ENCODE measurements at regions not wholly inside any gene's neighbourhood (a gene's known extent, or its start where the extent isn't known, plus 50 kb on each side); places are given as distances from the start of the nearest gene placed in this dataset.

GRCh38 chr6:12477616-12478015, 187.5 kb downstream of the EDN1 start:
- no peaks in the 10 kb centered on the region for H3K9me3 ChIP-seq
- H3K27ac ChIP-seq = no peak overlapping the region
- no peak overlapping the region for H3K4me3 ChIP-seq
- no peaks in the 10 kb centered on the region for H3K27me3 ChIP-seq
- H3K4me1 ChIP-seq = peaks cover 0 to 34% (median 9%) of the 10 kb centered on the region in 4 donors
- DNase-seq = no peak
- no peak for TF ChIP-seq CTCF (IDR thresholded peaks at IDR 0.05)
- intact Hi-C loops (cut with DNase I; ENCODE audit: low total_unique reads) = no loop called here
- H3K36me3 ChIP-seq = no peaks in the 10 kb centered on the region

GRCh38 chr6:12478921-12479320, 188.8 kb downstream of the EDN1 start:
- Histone ChIP-seq H3K36me3 (no peaks in the 10 kb centered on the region), H3K27me3 (no peaks in the 10 kb centered on the region), H3K27ac (no peak overlapping the region), H3K4me1 (peaks cover 0 to 30% (median 8%) of the 10 kb centered on the region in 4 donors), H3K4me3 (no peak overlapping the region), H3K9me3 (no peaks in the 10 kb centered on the region)
- no peak for DNase-seq
- TF ChIP-seq CTCF (IDR thresholded peaks at IDR 0.05) = no peak
- intact Hi-C loops (cut with DNase I; ENCODE audit: low total_unique reads) = no loop called here

GRCh38 chr6:12479451-12479850, 189.3 kb downstream of the EDN1 start:
- Histone ChIP-seq H3K27me3 (no peaks in the 10 kb centered on the region), H3K9me3 (no peaks in the 10 kb centered on the region), H3K4me1 (peaks cover 0 to 27% (median 5%) of the 10 kb centered on the region in 4 donors), H3K27ac (no peak overlapping the region), H3K4me3 (no peak overlapping the region), H3K36me3 (no peaks in the 10 kb centered on the region)
- DNase-seq = no peak
- intact Hi-C loops (cut with DNase I; ENCODE audit: low total_unique reads) = no loop called here
- TF ChIP-seq CTCF (IDR thresholded peaks at IDR 0.05) = no peak

- intact Hi-C loops (cut with DNase I; ENCODE audit: low total_unique reads) = no loop called here
- peaks cover 0 to 22% (median 5%) of the 10 kb centered on the region in 4 donors for H3K4me1 ChIP-seq
- no peaks in the 10 kb centered on the region for H3K9me3 ChIP-seq
- no peak overlapping the region for H3K27ac ChIP-seq
- no peak overlapping the region for H3K4me3 ChIP-seq
- no peaks in the 10 kb centered on the region for H3K36me3 ChIP-seq
- DNase-seq = no peak
- no peak for TF ChIP-seq CTCF (IDR thresholded peaks at IDR 0.05)
- no peaks in the 10 kb centered on the region for H3K27me3 ChIP-seq
These were observed 189.7 kb downstream of the EDN1 start for GRCh38 chr6:12479881-12480280.

- Histone ChIP-seq H3K36me3 (no peaks in the 10 kb centered on the region), H3K27me3 (no peaks in the 10 kb centered on the region), H3K9me3 (no peaks in the 10 kb centered on the region), H3K27ac (no peak overlapping the region), H3K4me1 (peaks cover 0 to 20% (median 5%) of the 10 kb centered on the region in 4 donors), H3K4me3 (no peak overlapping the region)
- no peak for TF ChIP-seq CTCF (IDR thresholded peaks at IDR 0.05)
- intact Hi-C loops (cut with DNase I; ENCODE audit: low total_unique reads) = no loop called here
- no peak for DNase-seq
These were observed 190.2 kb downstream of the EDN1 start for GRCh38 chr6:12480379-12480778.

GRCh38 chr6:12481292-12481691, 191.1 kb downstream of the EDN1 start:
- H3K9me3 ChIP-seq = no peaks in the 10 kb centered on the region
- no peak overlapping the region for H3K27ac ChIP-seq
- intact Hi-C loops (cut with DNase I; ENCODE audit: low total_unique reads) = no loop called here
- DNase-seq = no peak
- H3K27me3 ChIP-seq = no peaks in the 10 kb centered on the region
- peaks cover 0 to 17% (median 5%) of the 10 kb centered on the region in 4 donors for H3K4me1 ChIP-seq
- no peak overlapping the region for H3K4me3 ChIP-seq
- no peaks in the 10 kb centered on the region for H3K36me3 ChIP-seq
- no peak for TF ChIP-seq CTCF (IDR thresholded peaks at IDR 0.05)
